Transverse colon (tissue), 4 donors: ENCODE measurements at regions not wholly inside any gene's neighbourhood (a gene's known extent, or its start where the extent isn't known, plus 50 kb on each side); places are given as distances from the start of the nearest gene placed in this dataset.

Experiments used
- CTCF ChIP-seq, 5 experiments: fragments of 200-600 bp in 3 of 5; fragments of 450-650 bp in 2 of 5; sonication (generic) in 3 of 5; IDR thresholded peaks; 1 replicate in 2 of 5; 2 replicates in 3 of 5; pipeline ENCODE4 v1.5.1; 2016 to 2017; ENCODE audit warnings: antibody characterized with exemption in 5 of 5, inconsistent platforms in 3 of 5, mild to moderate bottlenecking in 2 of 5, moderate library complexity in 1 of 5
- EP300 ChIP-seq: sonication (generic); formaldehyde crosslinking; IDR thresholded peaks from one replicate; pipeline ENCODE4 v1.6.1; 2017; ENCODE audit warnings: antibody characterized with exemption, low read depth
- POLR2A ChIP-seq: fragments of 450-650 bp; IDR thresholded peaks from one replicate; pipeline ENCODE4 v1.6.1; 2016; ENCODE audit warnings: antibody characterized with exemption, mild to moderate bottlenecking, moderate library complexity
- POLR2AphosphoS5 ChIP-seq, 3 donors: sonication (generic); formaldehyde crosslinking; IDR thresholded peaks; one replicate each; pipeline ENCODE4 v1.6.1; 2016; ENCODE audit warnings: antibody characterized with exemption in 3 of 3

GRCh38 chr13:63607153-63607552 lies 2191.5 kb upstream of the PCDH20 start:
- TF ChIP-seq CTCF (IDR thresholded peaks at IDR 0.05) (no peak), POLR2AphosphoS5 (IDR thresholded peaks at IDR 0.05) (no peak), EP300 (no peak), POLR2A (no peak)
